ENCODE measurements at regions not wholly inside any gene's neighbourhood (a gene's known extent, or its start where the extent isn't known, plus 50 kb on each side); places are given as distances from the start of the nearest gene placed in this dataset.

GRCh38 chr6:113635222-113635986, 221.7 kb upstream of the MARCKS start (continued):
- no peak for TF ChIP-seq REST (IDR thresholded peaks at IDR 0.05; ENCODE audit: low read depth, low read length)
- no peak for TF ChIP-seq IRF3 (IDR thresholded peaks at IDR 0.05; ENCODE audit: low read depth, low read length)
- no peak for TF ChIP-seq CHD2 (IDR thresholded peaks at IDR 0.05; ENCODE audit: low read length, partially characterized antibody)
- no peak for TF ChIP-seq USF1 (IDR thresholded peaks at IDR 0.05; ENCODE audit: borderline replicate concordance, low read depth)
- TF ChIP-seq GABPA (IDR thresholded peaks at IDR 0.05; ENCODE audit: low read depth), result no peak
- no peak for TF ChIP-seq TEAD4 (IDR thresholded peaks at IDR 0.05; ENCODE audit: borderline replicate concordance, insufficient read depth)

- H3K36me3 ChIP-seq (replicated peaks in 1 of 2; ENCODE audit: control insufficient read depth in 1 of 2, insufficient read depth in 2 of 2, low read length in 1 of 2), result no peaks in the 10 kb centered on the region
- peaks cover 29% of the 10 kb centered on the region for H3F3A ChIP-seq (replicated peaks; ENCODE audit: insufficient read depth)
- 89% methylated on average over 1 of the region's 1 CpG for WGBS (ENCODE audit: low lambda C conversion rate)
- ChIA-PET CTCF (interaction anchor here (0.6 to 0.8 kb wide), 3 partner anchors 10 to 83 kb away, joined by 3 to 4 read pairs (median 3); no protein-coding TSS in a partner anchor), POLR2A (interaction anchor here (0.5 kb wide), 1 partner anchor 252 kb away, joined by 3 read pairs; no protein-coding TSS in a partner anchor)
- peaks cover 4 to 19% of the 10 kb centered on the region in 2 experiments for H3K4me1 ChIP-seq (ENCODE audit: control insufficient read depth in 1 of 2, insufficient read depth in 2 of 2, low read depth in 1 of 2, low read length in 1 of 2)
- no peaks in the 10 kb centered on the region for H4K20me1 ChIP-seq (ENCODE audit: insufficient read depth)
- H3K4me3 ChIP-seq (ENCODE audit: low read depth in 2 of 2, low read length in 1 of 2), result no peak overlapping the region
- H3K9ac ChIP-seq, result no peak overlapping the region
- no peak overlapping the region; a peak in 1 of 4 replicates for H3K27ac ChIP-seq (ENCODE audit: low read depth in 2 of 2, low read length in 1 of 2)
- no peak for DNase-seq
- no peak overlapping the region for H3K4me2 ChIP-seq
- no peak overlapping the region for H2AFZ ChIP-seq (ENCODE audit: low read depth)
- no peaks in the 10 kb centered on the region for H3K27me3 ChIP-seq (ENCODE audit: insufficient read depth)
- H3K9me3 ChIP-seq, result no peaks in the 10 kb centered on the region
- no peaks in the 10 kb centered on the region for H3K9me2 ChIP-seq
- no peaks in the 10 kb centered on the region for H3K79me2 ChIP-seq (ENCODE audit: insufficient read depth)
- TF ChIP-seq FOSL2 (IDR thresholded peaks at IDR 0.05; ENCODE audit: borderline replicate concordance, low read depth) (no peak), TCF12 (IDR thresholded peaks at IDR 0.05) (no peak), PBX3 (IDR thresholded peaks at IDR 0.05) (no peak), FOXM1 (IDR thresholded peaks at IDR 0.05; ENCODE audit: low read depth) (no peak), SIN3A (IDR thresholded peaks at IDR 0.05; ENCODE audit: borderline replicate concordance, low read depth, low read length) (no peak), EP300 (IDR thresholded peaks at IDR 0.05; ENCODE audit: borderline replicate concordance in 1 of 2, low read depth in 1 of 2, low read length in 1 of 2) (no peak), REST (IDR thresholded peaks at IDR 0.05; ENCODE audit: low read depth, low read length) (no peak), SMC3 (IDR thresholded peaks at IDR 0.05; ENCODE audit: low read depth, low read length) (no peak), NFIC (IDR thresholded peaks at IDR 0.05; ENCODE audit: borderline replicate concordance) (no peak), MXI1 (IDR thresholded peaks at IDR 0.05; ENCODE audit: low read depth, low read length) (no peak), RAD21 (IDR thresholded peaks at IDR 0.05; ENCODE audit: low read length) (no peak), NRF1 (IDR thresholded peaks at IDR 0.05; ENCODE audit: low read depth, low read length) (no peak), ELF1 (IDR thresholded peaks at IDR 0.05) (no peak), TEAD4 (IDR thresholded peaks at IDR 0.05; ENCODE audit: borderline replicate concordance, insufficient read depth) (no peak), RXRA (IDR thresholded peaks at IDR 0.05; ENCODE audit: borderline replicate concordance, low read depth) (no peak), GATA2 (CRISPR knock-in tag; IDR thresholded peaks at IDR 0.05) (no peak)
Observed at GRCh38 chr6:113636357-113636824, 220.8 kb upstream of the MARCKS start.

All from SK-N-SH (cell line).